Esophagus mucosa (tissue), 1 donor: ENCODE measurements at regions not wholly inside any gene's neighbourhood (a gene's known extent, or its start where the extent isn't known, plus 50 kb on each side); places are given as distances from the start of the nearest gene placed in this dataset.
"Not testable (repeated sequence)": the region's sequence is repeated elsewhere in the genome, so short reads cannot be mapped to it uniquely, and the experiment has no call there.

ENCODE experiments used
- ATAC-seq: fragments of 200-7000 bp; cut with Tn5 transposase; one replicate; pipeline ENCODE4 v1.9.1; 2020
- donor health status: DM: yes; HTN: yes; CAD: no.

GRCh38 chr16:29158031-29158784 is 173.4 kb downstream of the LAT start:
- ATAC-seq = not testable (repeated sequence)

- peak; percentile 69 for ATAC-seq
Measured at GRCh38 chr16:29157051-29157923, 172.4 kb downstream of the LAT start.

GRCh38 chr16:29156511-29156910 is 171.7 kb downstream of the LAT start:
- ATAC-seq = no peak

- not testable (repeated sequence) for ATAC-seq
Measured at GRCh38 chr16:29155866-29156200, 171.0 kb downstream of the LAT start.

GRCh38 chr16:29155131-29155865 is 170.4 kb downstream of the LAT start:
- not testable (repeated sequence) for ATAC-seq

GRCh38 chr16:29154676-29155121 is 169.8 kb downstream of the LAT start:
- ATAC-seq = no peak

- ATAC-seq = no peak
Measured at GRCh38 chr16:29154088-29154487, 169.2 kb downstream of the LAT start.

- ATAC-seq = not testable (repeated sequence)
Measured at GRCh38 chr16:29153307-29153706, 168.5 kb downstream of the LAT start.

GRCh38 chr16:29152544-29153031 is 167.7 kb downstream of the LAT start:
- not testable (repeated sequence) for ATAC-seq

GRCh38 chr16:29151317-29151716 is 166.5 kb downstream of the LAT start:
- no peak for ATAC-seq

GRCh38 chr16:29149912-29150311 is 165.1 kb downstream of the LAT start:
- ATAC-seq = not testable (repeated sequence)

- ATAC-seq = peak; percentile 42
Measured at GRCh38 chr16:29148867-29149272, 164.0 kb downstream of the LAT start.

GRCh38 chr16:29148131-29148691 is 163.4 kb downstream of the LAT start:
- no peak for ATAC-seq

- not testable (repeated sequence) for ATAC-seq
Measured at GRCh38 chr16:29147710-29148109, 162.9 kb downstream of the LAT start.

- ATAC-seq = not testable (repeated sequence)
Measured at GRCh38 chr16:29146808-29147643, 162.2 kb downstream of the LAT start.

- no peak for ATAC-seq
Measured at GRCh38 chr16:29146266-29146665, 161.4 kb downstream of the LAT start.

- not testable (repeated sequence) for ATAC-seq
Measured at GRCh38 chr16:29145486-29146225, 160.8 kb downstream of the LAT start.

GRCh38 chr16:29145086-29145485 is 160.2 kb downstream of the LAT start:
- not testable (repeated sequence) for ATAC-seq

- not testable (repeated sequence) for ATAC-seq
Measured at GRCh38 chr16:29144669-29145062, 159.8 kb downstream of the LAT start.
